Effector memory CD4-positive, alpha-beta T cell (primary cell): ENCODE measurements at regions not wholly inside any gene's neighbourhood (a gene's known extent, or its start where the extent isn't known, plus 50 kb on each side); places are given as distances from the start of the nearest gene placed in this dataset.
"Not testable (repeated sequence)": the region's sequence is repeated elsewhere in the genome, so short reads cannot be mapped to it uniquely, and the experiment has no call there.

Experiments used
- DNase-seq, 3 donors: peaks; one replicate each; pipeline ENCODE4 v3.0.0-alpha.2; 2020
- H3K27ac ChIP-seq: 2 replicates; pipeline ENCODE4 v1.7.0; 2013; ENCODE audit warnings: mild to moderate bottlenecking, low read length, moderate library complexity; ENCODE audit not compliant: insufficient read depth, poor library complexity, severe bottlenecking
- H3K27me3 ChIP-seq: replicated peaks from 2 replicates; pipeline ENCODE4 v1.7.0; 2013; ENCODE audit warnings: mild to moderate bottlenecking, low read length; ENCODE audit not compliant: insufficient read depth, control insufficient read depth, poor library complexity, severe bottlenecking
- H3K36me3 ChIP-seq: 2 replicates; pipeline ENCODE4 v1.7.0; 2013; ENCODE audit warnings: mild to moderate bottlenecking, low read length, moderate library complexity; ENCODE audit not compliant: control insufficient read depth, insufficient read depth
- H3K4me1 ChIP-seq: 2 replicates; pipeline ENCODE4 v1.7.0; 2013; ENCODE audit warnings: low read length, mild to moderate bottlenecking; ENCODE audit not compliant: control insufficient read depth, insufficient read depth, poor library complexity, severe bottlenecking
- H3K4me3 ChIP-seq: 2 replicates; pipeline ENCODE4 v1.7.0; 2013; ENCODE audit warnings: low read length, low read depth, mild to moderate bottlenecking; ENCODE audit not compliant: insufficient read depth, poor library complexity, severe bottlenecking
- H3K9me3 ChIP-seq: 2 replicates; pipeline ENCODE4 v1.7.0; 2013; ENCODE audit warnings: mild to moderate bottlenecking, low read length, moderate library complexity; ENCODE audit not compliant: control insufficient read depth

DNA sequence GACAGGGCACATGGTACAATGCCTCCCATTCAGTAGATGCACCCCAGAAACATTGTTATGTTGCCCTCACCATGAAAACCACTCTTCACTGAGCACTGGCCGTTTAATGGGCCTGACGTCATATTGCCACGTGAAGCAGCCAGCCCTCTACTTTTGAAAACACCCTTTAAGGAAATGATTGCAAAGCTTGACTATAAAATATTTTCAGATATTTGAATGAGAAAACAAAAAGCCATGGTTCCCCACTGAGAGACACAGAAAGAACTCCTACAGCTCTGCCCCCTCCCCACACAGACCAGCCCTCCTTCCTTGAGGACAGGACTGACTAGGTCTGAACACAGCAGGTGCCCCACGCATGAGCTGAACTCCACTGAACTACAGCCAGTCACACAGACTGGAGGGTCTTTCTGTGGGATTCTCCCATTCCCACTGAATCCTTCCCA lies 349.1 kb downstream of the ANAPC1 start:
- H3K27ac ChIP-seq, result no peak overlapping the region
- no peaks in the 10 kb centered on the region for H3K36me3 ChIP-seq

DNA sequence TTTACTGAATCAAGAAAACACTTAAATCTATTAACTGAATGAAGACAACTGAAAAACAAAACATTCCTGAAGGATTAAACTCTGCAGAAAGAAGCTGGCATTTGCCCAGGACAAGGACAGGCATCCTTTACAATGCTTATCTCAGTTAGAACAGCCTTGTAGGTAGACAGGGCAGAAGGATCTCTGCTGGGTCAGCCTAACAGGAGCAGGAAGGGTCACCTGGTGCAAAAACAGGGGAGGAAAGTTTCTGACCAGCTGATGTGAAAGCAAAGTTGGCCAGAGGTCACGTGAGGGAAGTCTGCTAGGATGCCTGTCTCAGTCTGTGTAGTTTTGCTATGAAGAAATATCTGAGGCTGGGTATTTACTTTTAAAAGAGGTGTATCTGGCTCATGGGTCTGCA lies 348.6 kb downstream of the ANAPC1 start:
- H3K27me3 ChIP-seq, result no peaks in the 10 kb centered on the region
- no peak overlapping the region for H3K4me3 ChIP-seq
- no peaks in the 10 kb centered on the region for H3K9me3 ChIP-seq
- DNase-seq, result no peak
- no peak overlapping the region for H3K27ac ChIP-seq
- peaks cover 3% of the 10 kb centered on the region for H3K4me1 ChIP-seq
- no peaks in the 10 kb centered on the region for H3K36me3 ChIP-seq

More for the DNA sequence above, 349.1 kb downstream of the ANAPC1 start:
- Histone ChIP-seq H3K4me3 (no peak overlapping the region), H3K27me3 (no peaks in the 10 kb centered on the region), H3K4me1 (peaks cover 3% of the 10 kb centered on the region), H3K9me3 (no peaks in the 10 kb centered on the region)
- DNase-seq, result peak in 1 of 3 donors; percentile 7

DNA sequence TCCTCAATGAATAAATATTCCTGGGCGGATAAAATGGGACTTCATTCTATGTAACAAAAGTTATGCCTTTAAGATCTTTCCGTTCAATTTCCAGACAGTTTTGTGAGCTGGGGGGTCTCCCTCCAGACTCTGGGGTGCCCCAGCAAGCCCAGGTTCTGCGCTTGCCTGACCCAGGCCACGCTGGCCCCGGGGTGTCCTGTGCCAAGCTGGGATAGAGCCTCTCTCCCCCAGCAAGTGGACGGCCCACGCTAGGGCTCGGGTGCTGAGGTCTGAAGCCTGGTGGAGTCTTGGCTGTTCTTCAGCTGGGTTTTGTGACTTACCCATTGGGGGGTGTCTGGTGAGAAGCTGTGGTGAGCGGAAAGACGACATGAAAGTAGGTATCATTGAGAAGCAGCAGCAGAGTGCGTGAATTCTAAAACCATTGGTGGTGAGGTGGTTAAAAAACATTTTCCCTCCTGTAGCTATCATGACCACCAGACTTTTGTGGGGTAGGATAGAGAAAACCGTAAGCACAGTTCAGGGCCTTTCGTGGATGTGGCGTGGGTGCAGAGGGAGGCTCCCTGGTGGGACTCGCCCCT lies 346.8 kb downstream of the ANAPC1 start:
- no peak for DNase-seq
- no peak overlapping the region for H3K27ac ChIP-seq
- H3K9me3 ChIP-seq, result no peaks in the 10 kb centered on the region
- H3K4me1 ChIP-seq, result peaks cover 3% of the 10 kb centered on the region
- H3K36me3 ChIP-seq, result no peaks in the 10 kb centered on the region
- no peak overlapping the region for H3K4me3 ChIP-seq
- no peaks in the 10 kb centered on the region for H3K27me3 ChIP-seq

DNA sequence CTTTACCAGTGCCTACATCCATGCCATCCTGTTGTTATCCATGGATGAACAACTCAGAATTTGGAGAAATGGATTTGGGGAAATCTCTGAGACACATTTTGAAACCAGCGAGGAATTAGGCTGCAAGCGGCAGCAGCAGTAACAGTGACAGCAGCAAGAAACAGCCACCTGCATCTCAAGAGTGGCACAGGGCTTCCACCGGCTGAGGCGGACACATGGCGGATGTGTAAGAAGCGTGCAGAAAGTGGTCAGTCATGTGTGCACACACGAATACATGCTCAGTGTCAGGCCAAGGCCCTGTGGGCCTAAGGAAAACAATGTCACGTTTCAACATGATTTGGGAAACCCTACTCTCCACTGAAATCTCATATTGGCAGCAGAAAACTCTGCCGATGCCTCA lies 344.0 kb downstream of the ANAPC1 start:
- H3K4me3 ChIP-seq, H3K4me1 ChIP-seq, H3K27ac ChIP-seq, H3K9me3 ChIP-seq, DNase-seq, H3K36me3 ChIP-seq, H3K27me3 ChIP-seq: not testable (repeated sequence)

DNA sequence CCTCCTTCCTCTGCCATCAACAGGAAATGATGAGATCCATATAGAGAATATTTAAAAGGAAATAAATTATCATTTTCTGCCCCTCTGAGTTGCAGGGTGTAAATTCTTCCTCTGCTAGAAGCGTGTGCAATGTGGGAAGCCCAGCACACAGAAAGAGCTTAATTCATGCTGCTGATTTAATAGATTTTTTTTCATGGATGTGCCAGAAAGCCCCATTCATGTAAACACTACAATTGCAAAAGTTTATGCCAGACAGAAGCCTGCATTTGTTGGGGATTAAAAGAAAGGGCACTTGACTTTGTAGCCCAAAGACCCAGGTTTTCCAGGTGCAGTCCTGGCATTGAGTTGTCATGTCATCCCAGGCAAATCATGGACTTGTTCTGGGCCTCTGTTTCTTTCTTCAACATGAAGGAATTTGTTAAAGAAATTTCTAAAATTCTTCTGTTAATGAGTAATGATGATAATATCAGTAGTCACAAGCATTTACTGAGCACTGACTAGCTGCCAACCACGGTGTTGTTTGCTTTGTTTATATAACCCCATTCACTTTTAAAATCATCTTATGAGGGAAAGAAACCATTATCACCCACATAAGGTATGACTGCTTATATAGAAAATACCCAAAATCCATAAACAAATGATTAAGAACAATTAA lies 341.7 kb downstream of the ANAPC1 start:
- not testable (repeated sequence) for H3K4me1 ChIP-seq, DNase-seq, H3K9me3 ChIP-seq, H3K4me3 ChIP-seq, H3K27ac ChIP-seq, H3K36me3 ChIP-seq, H3K27me3 ChIP-seq

DNA sequence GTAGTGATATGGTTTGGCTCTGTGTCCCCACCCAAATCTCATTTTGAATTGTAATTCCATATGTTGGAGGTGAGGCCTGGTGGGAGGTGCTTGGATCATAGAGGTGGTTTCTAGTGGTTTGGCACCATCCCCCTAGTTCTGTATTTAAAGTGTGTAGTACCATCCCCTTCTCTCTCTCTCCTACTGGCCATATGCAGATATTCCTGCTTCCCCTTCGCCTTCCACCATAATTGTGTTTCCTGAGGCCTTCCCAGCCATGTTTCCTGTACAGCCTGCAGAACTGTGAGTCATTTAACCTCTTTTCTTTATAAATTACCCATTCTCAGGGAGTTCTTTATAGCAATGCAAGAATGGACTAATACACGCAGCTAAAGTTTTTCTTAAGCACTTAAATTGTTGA lies 340.0 kb downstream of the ANAPC1 start:
- not testable (repeated sequence) for H3K27ac ChIP-seq, H3K36me3 ChIP-seq, DNase-seq, H3K4me3 ChIP-seq, H3K27me3 ChIP-seq, H3K9me3 ChIP-seq, H3K4me1 ChIP-seq

DNA sequence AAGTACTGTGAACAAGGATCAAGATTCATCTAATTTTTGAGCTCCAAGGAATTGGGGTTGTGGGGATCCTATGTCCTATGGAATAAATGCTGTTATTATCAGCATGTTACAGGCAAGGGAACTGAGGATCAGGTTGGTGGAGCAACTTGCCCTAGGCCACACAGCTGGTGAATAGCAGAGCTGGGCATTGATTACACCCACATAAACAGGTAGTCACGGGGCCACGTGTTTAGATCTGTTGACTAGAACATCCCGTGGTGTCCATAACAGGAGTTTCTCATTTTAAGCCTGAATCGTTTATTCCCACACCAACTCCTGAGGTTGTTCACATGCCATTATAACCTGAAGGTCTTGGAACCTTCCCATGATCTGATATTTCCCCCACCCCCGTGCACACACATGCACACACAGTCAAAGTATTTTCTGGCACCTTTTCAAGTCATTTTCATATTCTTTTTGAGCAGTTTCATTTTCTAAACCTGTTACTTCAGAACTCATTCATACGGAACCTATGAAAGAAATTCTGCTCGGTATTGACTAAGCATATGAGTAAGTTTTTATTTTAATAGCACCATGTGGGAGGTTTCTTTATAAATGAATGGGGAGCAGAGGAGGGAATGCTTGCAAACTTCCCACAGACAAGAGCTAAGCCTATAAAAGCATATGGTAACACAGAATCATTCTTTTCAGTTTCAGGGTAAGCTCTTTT lies 338.1 kb downstream of the ANAPC1 start:
- not testable (repeated sequence) for H3K27me3 ChIP-seq, H3K4me3 ChIP-seq, DNase-seq, H3K9me3 ChIP-seq, H3K4me1 ChIP-seq, H3K27ac ChIP-seq, H3K36me3 ChIP-seq

DNA sequence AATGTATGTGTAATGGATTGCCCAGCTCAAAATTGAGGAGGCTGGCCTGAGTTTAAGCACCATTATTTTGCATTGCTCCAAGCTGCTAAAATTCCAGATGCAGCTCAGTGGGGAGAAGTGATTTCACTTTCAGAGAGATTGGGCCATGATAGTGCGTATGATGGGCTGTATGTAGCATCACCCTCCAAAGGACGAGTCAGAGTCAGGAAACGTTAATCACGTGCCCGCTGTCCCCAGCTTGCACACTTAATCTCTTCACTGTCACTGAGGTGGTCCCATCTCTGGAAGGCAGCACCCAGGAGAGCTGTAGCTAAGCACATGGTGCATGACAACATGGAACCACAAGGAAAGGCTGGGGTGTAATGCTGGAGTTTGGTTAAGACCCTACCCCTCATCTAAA lies 337.4 kb downstream of the ANAPC1 start:
- H3K4me1 ChIP-seq, H3K9me3 ChIP-seq, H3K27ac ChIP-seq, H3K27me3 ChIP-seq, H3K4me3 ChIP-seq, H3K36me3 ChIP-seq, DNase-seq: not testable (repeated sequence)

DNA sequence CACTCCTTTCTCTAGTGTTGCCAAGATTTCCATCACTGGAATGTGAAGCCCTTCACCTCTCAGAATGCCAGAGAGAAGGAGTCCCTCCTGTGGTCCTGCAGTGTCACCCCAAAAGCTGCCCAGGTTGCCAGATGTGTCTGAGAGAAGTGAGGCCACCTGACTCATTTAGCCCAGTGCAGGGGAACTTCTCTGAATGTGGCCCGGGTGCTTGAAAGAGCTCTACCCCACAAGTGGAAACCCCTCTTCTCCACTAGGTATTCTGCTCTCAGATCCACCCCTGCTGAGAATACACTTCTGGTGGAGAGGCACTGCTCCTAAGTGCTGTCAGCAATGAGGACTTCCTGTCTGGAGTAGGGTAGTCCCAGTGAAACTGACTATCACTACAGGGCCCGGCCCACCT lies 334.8 kb downstream of the ANAPC1 start:
- H3K36me3 ChIP-seq, DNase-seq, H3K27ac ChIP-seq, H3K4me1 ChIP-seq, H3K27me3 ChIP-seq, H3K9me3 ChIP-seq, H3K4me3 ChIP-seq: not testable (repeated sequence)

DNA sequence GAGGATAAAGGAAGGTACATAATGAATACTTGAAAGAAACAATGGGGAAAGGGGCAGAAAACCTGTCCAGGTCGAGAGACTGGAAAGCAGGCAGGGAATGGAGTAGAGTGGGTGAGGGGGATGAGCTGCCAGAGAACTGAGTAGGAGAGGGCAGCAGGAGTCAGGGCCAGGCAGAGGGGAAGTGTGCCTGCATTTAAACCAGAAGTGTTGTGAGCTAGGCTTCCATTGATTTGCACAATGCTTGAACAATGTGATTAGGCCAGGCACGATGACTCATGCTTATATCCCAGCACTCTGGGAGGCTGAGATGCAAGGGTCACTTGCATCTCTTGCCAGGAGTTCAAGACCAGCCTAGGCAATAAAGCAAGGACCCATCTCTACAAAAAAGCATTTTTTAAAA lies 332.6 kb downstream of the ANAPC1 start:
- not testable (repeated sequence) for H3K27ac ChIP-seq, H3K36me3 ChIP-seq, H3K4me1 ChIP-seq, H3K4me3 ChIP-seq, H3K9me3 ChIP-seq, H3K27me3 ChIP-seq, DNase-seq
